Endothelial cell (in vitro differentiated cells): ENCODE measurements at regions not wholly inside any gene's neighbourhood (a gene's known extent, or its start where the extent isn't known, plus 50 kb on each side); places are given as distances from the start of the nearest gene placed in this dataset.
A peak's percentile ranks its signal among the peaks of the same experiment; 100 is the strongest.

ENCODE experiments used
- DNase-seq: peaks from one replicate; pipeline ENCODE4 v3.0.0; 2021; ENCODE audit warnings: low spot score
- H3K27ac Mint-ChIP-seq: one replicate; pipeline ENCODE4 v1.8.0; 2021; ENCODE audit warnings: mixed read lengths, inconsistent platforms; ENCODE audit not compliant: unreplicated experiment
- H3K27me3 Mint-ChIP-seq: one replicate; pipeline ENCODE4 v1.8.0; 2021; ENCODE audit warnings: mild to moderate bottlenecking, moderate library complexity, mixed read lengths, inconsistent platforms; ENCODE audit not compliant: unreplicated experiment
- H3K36me3 Mint-ChIP-seq: one replicate; pipeline ENCODE4 v1.8.0; 2021; ENCODE audit warnings: mild to moderate bottlenecking, low read depth, mixed read lengths, inconsistent platforms; ENCODE audit not compliant: unreplicated experiment
- H3K4me1 Mint-ChIP-seq: one replicate; pipeline ENCODE4 v1.8.0; 2021; ENCODE audit warnings: mild to moderate bottlenecking, mixed read lengths, inconsistent platforms; ENCODE audit not compliant: unreplicated experiment
- H3K4me3 Mint-ChIP-seq: one replicate; pipeline ENCODE4 v1.8.0; 2021; ENCODE audit warnings: mild to moderate bottlenecking, mixed read lengths, inconsistent platforms; ENCODE audit not compliant: unreplicated experiment
- H3K9me3 Mint-ChIP-seq: one replicate; pipeline ENCODE4 v1.8.0; 2021; ENCODE audit warnings: mixed read lengths, inconsistent platforms; ENCODE audit not compliant: unreplicated experiment
- TF ChIP-seq, protein P1 (sequence below): fragments of 200-600 bp; sonication (generic); IDR thresholded peaks from one replicate; pipeline ENCODE4 v1.5.0; 2021; ENCODE audit warnings: antibody characterized with exemption; ENCODE audit not compliant: unreplicated experiment

DNA sequence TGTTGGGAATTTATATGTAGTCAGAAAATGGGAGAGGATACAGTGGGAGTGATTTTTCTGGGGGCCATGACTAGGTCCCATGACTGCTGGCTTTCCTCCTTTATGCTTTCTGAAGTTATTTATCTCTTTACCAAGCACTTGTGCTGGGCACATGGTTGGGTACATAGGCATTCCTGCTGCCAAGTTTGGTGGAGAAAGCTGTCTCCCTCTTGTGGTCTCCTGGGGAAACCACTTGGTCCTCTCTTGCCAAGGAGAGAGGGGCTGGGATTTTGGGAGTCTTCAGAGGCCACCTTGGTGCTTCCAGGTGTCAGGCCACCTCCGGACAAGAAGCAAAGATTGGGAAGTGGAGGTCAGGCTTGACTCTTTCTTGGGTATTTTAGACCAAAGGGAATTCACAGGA is 120.2 kb upstream of the KCNE2 start:
- TF ChIP-seq, protein P1, sequence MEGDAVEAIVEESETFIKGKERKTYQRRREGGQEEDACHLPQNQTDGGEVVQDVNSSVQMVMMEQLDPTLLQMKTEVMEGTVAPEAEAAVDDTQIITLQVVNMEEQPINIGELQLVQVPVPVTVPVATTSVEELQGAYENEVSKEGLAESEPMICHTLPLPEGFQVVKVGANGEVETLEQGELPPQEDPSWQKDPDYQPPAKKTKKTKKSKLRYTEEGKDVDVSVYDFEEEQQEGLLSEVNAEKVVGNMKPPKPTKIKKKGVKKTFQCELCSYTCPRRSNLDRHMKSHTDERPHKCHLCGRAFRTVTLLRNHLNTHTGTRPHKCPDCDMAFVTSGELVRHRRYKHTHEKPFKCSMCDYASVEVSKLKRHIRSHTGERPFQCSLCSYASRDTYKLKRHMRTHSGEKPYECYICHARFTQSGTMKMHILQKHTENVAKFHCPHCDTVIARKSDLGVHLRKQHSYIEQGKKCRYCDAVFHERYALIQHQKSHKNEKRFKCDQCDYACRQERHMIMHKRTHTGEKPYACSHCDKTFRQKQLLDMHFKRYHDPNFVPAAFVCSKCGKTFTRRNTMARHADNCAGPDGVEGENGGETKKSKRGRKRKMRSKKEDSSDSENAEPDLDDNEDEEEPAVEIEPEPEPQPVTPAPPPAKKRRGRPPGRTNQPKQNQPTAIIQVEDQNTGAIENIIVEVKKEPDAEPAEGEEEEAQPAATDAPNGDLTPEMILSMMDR, result no peak
- Mint-ChIP-seq H3K4me1 (no peaks in the 10 kb centered on the region), H3K4me3 (no peak overlapping the region), H3K36me3 (no peaks in the 10 kb centered on the region), H3K27ac (no peak overlapping the region), H3K9me3 (no peaks in the 10 kb centered on the region), H3K27me3 (peaks cover 3% of the 10 kb centered on the region)
- peak; percentile 11 for DNase-seq

DNA sequence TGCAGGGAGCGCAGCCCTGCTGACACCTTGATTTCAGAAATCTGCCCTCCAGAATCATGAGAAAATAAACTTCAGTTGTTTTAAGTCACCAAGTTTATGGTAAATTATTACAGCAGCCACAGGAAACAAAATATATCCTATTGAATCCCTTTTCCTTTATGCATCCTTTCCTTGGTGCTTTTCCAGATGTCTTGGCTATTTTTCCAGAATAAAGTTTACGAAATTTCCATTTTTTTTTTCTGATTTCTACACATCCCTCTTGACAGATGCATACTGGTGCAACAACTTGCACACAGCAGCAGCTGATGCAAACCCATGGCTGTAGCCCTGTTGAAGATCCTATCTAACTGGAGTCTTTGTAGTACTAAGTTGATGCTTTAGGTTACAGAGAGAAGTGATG is 111.1 kb upstream of the KCNE2 start:
- H3K27ac Mint-ChIP-seq, result no peak overlapping the region
- no peaks in the 10 kb centered on the region for H3K4me1 Mint-ChIP-seq
- TF ChIP-seq, protein P1, result no peak
- H3K4me3 Mint-ChIP-seq, result no peak overlapping the region
- H3K27me3 Mint-ChIP-seq, result no peaks in the 10 kb centered on the region
- no peak for DNase-seq
- no peaks in the 10 kb centered on the region for H3K36me3 Mint-ChIP-seq
- no peaks in the 10 kb centered on the region for H3K9me3 Mint-ChIP-seq

DNA sequence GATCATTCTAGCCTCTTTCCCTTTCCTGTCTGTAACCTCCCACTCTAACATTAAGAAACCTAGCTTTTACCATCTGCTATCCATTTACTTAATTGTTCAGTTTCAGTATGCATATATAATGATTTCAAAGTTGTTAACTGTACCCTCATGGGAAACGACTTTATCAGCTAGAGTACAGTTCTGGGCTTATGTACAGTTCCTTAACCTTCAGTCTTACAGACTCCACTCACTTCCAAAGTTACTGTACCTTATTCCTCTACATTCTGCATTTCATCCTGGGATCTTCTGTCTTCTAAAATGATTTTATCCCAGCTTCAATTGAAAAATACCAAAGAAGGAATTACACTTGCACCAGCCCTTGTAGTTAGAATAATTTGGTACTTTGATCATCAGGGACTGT is 108.7 kb upstream of the KCNE2 start:
- no peaks in the 10 kb centered on the region for H3K9me3 Mint-ChIP-seq
- no peaks in the 10 kb centered on the region for H3K4me1 Mint-ChIP-seq
- H3K4me3 Mint-ChIP-seq, result no peak overlapping the region
- no peak overlapping the region for H3K27ac Mint-ChIP-seq
- H3K27me3 Mint-ChIP-seq, result no peaks in the 10 kb centered on the region
- DNase-seq, result no peak
- TF ChIP-seq, protein P1, result no peak
- no peaks in the 10 kb centered on the region for H3K36me3 Mint-ChIP-seq

DNA sequence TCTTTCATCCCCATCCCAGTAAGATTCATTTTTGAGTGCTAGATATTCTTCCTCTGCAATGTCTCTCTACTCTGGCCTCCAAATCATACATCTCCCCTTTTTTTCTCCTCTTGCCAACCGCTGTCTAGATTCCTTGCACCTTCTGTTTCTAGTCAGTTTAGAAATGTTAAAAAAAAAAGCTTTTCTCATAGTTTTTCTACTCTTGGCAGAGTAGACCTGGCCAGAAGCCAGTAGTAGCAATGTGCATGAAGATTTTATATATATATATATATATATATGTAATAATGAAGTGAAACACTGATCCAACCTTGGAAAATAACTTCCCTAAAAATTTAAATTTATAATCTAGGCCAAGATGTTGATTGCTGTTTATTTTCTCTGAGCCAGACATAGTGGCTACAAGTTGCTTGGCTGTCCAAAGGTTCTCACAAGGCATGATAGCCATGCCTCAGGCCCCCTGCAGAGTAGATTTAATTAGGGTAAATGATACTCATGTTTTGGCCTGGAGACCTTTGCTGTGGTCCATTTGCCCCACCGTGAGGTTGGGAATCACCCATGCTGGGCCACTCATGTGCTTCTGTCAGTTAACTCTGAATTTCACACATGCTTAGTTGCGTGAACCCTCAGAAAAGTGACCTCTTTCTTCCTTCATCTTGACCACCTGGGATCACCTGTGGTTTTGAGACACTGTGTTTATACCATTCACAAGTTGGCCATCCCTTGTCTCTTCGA is 103.4 kb upstream of the KCNE2 start:
- DNase-seq, result no peak
- H3K27me3 Mint-ChIP-seq, result peaks cover 3% of the 10 kb centered on the region

More for the DNA sequence above, 103.4 kb upstream of the KCNE2 start:
- H3K36me3 Mint-ChIP-seq, result peaks cover 11% of the 10 kb centered on the region
- no peak overlapping the region for H3K4me3 Mint-ChIP-seq
- no peak overlapping the region for H3K27ac Mint-ChIP-seq
- H3K4me1 Mint-ChIP-seq, result no peaks in the 10 kb centered on the region
- peaks cover 5% of the 10 kb centered on the region for H3K9me3 Mint-ChIP-seq
- TF ChIP-seq, protein P1, result no peak
